HG03442 (cell line): ENCODE measurements at regions not wholly inside any gene's neighbourhood (a gene's known extent, or its start where the extent isn't known, plus 50 kb on each side); places are given as distances from the start of the nearest gene placed in this dataset.
"Not testable (repeated sequence)": the region's sequence is repeated elsewhere in the genome, so short reads cannot be mapped to it uniquely, and the experiment has no call there.

Experiments used
- ATAC-seq: cut with Tn5 transposase; IDR thresholded peaks from one replicate; pipeline ENCODE4 v1.9.1; 2021; ENCODE audit warnings: mild to moderate bottlenecking, moderate library complexity; ENCODE audit not compliant: unreplicated experiment

DNA sequence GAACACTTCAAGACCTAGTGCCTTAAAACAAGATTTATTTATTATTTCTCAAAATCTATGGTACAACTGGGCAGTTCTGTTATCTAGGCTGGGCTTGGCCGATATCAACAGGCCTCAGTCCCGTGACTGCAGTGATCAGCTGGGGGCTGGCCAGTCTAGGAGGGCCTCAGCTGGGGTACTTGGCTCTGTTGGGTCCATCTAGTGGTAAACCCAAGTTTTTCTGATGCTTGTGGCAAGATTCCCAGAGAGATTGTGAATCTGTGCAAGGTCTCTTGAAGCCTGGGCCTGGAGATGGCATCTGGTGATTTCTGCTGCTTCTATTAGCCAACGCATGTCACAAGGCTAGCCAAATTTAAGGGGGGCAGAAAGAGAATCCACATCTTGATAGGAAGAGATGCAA, 482.4 kb upstream of the SGO1 start:
- ATAC-seq, result no peak

GRCh38 chr3:20666091-20666490, 480.1 kb upstream of the SGO1 start:
- ATAC-seq, result no peak

DNA sequence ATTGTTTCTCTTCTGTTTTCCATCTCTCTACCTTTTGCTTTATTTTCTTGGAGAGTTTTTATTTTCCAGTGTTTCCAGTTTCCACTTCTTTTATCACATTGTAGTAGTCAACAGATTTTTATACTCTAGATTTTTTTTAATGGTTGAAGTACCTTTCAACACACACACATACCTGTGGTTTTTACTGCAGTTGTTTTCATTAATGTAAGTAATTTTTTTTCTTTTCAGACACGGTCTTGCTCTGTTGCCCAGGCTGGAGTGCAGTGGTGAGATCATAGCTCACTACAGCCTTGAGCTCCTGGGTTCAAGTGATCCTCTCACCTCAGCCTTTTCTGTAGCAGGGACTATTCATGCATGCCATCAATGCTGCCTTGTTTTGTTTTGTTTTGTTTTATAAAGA, 472.5 kb upstream of the SGO1 start:
- ATAC-seq, result no peak

- ATAC-seq, result no peak
Observed at GRCh38 chr3:20657560-20657959, 471.6 kb upstream of the SGO1 start.

DNA sequence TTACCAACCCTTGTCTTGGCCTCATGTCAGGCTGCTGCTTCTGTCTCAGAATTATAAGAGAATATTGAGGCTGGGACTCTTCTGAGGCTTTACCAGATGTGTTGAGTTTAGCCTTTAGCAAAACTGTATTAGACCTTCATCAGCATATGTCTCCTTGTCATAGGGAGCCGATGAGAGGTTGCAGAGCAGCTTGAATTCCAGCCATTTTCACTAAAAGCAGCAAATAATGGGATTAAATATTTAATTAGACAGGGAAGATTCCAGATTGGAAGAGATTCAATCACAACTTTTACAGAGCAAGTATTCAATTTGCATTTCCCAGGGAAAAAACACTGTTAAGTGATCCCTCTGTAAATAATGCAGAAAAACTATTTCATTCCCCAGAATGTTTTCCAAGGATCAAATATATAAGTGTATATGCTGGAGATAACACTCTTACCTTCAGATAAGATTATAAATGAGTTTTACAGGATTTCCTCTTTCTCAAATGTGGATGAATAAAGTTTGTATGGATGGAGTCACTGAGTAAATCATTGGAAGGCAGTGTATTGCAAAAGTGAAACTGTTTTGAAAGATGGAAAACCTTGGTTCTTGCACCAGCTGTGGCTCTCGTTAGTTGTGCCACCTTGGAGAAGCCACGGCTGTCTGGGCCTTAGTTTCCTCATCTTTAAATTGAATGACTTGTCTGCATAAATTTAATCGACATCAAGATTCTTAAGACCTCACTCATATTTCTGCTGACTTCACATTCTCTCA, 466.4 kb upstream of the SGO1 start:
- ATAC-seq, result no peak

DNA sequence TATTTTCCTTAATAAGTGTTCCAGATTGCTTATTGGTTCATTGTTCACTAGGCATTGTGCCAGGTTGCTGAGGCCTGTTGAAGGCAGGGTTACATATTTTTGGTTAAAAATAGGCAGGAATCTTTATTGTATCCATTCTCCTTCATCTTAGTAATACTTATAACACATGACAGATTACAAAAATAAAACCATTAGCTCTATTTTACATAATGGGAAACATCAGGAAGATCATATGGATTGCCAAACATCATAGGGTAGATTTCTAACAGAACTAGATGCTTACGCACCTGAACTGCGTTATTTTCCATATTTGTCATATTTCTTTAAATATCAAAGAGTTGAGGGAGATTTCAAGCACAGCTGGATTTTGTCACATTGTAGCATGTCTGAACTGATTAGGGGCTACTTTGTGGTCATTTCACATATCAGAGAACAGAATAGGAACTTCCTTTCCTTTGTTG, 462.9 kb upstream of the SGO1 start:
- no peak for ATAC-seq

GRCh38 chr3:20648294-20648693, 462.3 kb upstream of the SGO1 start:
- ATAC-seq, result no peak

DNA sequence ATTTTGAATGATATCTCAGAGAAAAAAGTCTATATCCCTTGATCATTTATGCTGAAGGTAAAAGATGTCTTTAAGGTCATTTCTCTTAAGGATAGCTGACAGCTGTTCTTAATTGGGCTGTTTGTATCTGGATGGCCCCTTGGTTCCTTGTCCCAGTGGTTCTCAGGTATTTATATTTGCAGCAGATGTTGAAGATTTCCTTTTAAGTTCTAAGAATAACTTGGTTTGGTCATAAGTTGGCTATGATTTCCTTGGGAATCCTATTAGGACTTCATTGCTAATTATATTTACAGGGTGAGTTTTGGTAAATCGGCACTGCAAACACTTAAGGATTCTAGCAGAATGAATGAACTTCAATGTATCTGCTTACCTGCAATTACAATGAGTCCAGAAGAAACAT, 460.4 kb upstream of the SGO1 start:
- no peak for ATAC-seq

DNA sequence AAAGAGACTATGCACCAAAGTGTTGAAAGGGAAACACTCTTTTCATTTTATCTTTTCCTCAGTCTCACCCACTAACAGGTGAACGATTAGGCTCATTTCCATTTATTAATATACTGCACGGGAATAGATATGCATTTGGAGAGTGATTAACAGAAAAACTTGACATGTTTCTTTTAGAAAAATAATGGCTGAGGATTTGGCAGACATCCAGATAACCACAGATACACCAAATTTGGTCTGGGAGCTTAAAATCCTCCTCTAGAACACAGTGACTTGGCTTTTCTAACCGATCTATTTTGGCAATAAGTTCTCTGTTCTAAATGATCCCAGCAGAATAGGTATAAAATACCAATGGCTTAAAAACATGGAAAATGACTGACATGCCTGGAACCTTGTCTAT, 459.3 kb upstream of the SGO1 start:
- ATAC-seq, result no peak

DNA sequence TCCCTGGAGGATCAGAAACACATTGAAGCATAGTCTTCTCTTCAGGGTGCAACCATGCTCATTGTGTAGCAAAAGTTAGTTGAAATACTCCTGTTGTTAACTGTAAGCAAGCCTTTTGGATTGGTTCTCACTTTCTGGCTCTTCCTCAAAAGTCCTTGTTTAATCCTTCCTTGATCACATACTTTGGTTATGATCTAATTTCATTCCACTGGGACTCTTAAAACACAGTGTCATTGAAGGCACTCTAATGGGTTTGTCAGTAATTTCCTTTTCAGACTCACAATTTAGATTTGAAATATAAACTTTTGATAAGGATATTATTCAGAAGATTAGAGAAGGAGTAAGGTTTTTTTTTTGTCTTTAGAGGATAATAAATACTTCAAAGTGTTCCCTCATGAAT, 451.7 kb upstream of the SGO1 start:
- no peak for ATAC-seq

GRCh38 chr3:20622304-20622703, 436.3 kb upstream of the SGO1 start:
- ATAC-seq, result no peak

DNA sequence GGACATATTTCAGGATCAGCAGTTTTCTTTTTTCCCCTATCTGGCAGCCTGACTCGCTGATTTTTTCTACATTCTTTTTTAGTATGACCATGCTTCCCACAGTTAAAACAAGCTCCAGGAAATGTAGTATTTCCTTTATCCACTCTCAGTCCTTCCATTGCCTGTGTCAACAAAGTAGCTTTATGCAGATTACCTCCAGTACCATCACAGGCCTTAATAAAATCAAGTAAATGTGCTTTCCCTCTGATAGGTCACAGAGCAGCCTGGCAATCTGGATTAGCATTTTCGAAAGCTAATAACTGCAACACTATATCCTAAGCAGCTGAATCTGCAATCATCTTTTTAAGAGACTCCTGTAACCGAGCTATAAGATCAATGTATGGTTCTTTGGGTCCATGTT, 432.6 kb upstream of the SGO1 start:
- not testable (repeated sequence) for ATAC-seq

DNA sequence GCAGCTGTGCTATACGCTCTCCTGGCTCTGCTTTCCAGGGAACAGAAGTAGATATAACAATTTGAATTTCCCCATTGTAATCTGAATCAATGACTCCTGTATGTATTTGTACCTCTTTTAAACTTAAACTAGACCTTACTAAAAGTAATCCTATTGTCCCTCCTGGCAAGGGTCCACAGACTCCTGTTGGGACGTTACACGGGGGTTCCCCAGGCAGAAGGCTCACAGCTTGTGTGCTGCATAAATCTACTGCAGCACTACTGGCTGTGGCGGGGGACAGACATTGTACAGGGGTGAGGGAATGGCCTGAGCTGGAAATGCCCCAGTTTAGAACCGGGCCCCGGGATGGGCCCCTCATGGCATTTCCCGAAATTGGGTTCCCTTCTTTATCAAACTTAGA, 432.2 kb upstream of the SGO1 start:
- not testable (repeated sequence) for ATAC-seq

- not testable (repeated sequence) for ATAC-seq
Observed at GRCh38 chr3:20615982-20616381, 430.0 kb upstream of the SGO1 start.

GRCh38 chr3:20608054-20608738, 422.2 kb upstream of the SGO1 start:
- no peak for ATAC-seq

- ATAC-seq, result no peak
Observed at GRCh38 chr3:20604659-20605058, 418.7 kb upstream of the SGO1 start.

DNA sequence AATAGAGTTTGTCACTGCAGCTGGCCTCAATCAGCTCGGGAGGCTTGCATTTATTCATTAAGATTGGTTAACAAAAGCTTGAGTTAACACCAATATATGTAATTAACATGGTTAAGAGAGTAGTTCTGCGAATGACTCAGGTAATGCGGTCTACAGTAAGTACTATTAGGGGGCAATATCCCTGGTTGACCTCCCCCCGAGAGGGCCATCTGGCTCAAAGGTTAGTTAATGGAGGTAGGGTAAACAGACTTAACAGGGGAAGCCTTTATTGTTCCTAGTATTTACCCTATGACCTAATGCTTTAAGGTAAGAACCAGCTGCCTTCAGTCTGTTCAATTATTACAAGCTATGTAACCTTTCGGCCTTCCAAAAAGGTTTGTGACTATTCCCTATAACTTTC, 403.3 kb upstream of the SGO1 start:
- no peak for ATAC-seq

DNA sequence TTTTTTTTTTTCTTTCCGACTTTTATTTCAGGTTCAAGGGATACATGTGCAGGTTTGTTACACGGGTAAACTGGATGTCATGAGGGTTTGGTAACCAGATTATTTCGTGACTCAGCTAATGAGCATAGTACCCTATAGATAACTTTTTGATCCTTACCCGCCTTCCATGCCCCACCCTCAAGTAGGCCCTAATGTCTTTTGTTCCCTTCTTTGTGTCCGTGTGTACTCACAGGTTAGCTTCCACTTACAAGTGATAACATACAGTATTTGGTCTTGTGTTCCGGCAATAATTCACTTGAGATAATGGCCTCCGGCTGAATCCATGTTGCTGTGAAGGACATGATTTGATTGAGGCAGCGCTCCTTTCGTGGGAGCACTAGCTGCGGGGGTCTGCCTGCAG, 402.8 kb upstream of the SGO1 start:
- ATAC-seq, result no peak

- no peak for ATAC-seq
Observed at GRCh38 chr3:20583648-20584047, 397.6 kb upstream of the SGO1 start.

DNA sequence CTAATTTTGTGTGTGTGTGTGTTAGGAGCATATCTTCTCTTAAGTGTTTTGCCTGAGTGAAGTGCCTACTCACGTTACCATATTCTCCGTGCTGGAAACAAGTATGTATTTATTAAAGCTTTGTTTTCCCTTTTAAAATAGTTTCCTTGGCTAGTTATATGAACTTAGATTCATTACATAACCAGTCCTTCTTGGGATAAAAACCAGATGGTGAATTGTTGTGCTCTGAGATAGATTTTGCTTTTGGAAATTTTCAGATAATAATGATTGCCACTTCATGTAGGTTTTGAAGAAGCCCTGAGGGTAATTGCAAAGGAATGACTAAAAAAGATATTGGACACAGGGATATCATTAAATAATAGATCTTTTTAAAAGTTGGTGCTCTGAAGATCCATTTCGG, 390.2 kb upstream of the SGO1 start:
- ATAC-seq, result no peak

DNA sequence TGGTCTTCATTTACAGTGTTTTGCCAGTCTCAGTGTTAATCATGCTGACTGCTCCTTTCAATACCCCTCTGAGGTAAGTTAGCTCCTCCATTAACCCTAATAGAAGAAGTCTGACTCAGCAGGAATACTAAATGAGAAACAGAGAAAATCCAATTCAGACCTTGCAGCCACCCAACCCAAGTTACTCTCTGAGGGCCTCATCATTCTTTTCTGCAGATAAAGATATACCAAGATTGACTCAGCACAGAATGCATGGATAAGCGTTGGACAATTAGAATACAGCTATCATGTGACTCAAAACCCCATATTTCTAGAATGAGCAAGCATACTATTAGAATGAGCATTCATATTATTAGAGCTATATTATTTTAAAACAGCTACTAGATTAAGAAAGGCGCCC, 389.1 kb upstream of the SGO1 start:
- no peak for ATAC-seq

DNA sequence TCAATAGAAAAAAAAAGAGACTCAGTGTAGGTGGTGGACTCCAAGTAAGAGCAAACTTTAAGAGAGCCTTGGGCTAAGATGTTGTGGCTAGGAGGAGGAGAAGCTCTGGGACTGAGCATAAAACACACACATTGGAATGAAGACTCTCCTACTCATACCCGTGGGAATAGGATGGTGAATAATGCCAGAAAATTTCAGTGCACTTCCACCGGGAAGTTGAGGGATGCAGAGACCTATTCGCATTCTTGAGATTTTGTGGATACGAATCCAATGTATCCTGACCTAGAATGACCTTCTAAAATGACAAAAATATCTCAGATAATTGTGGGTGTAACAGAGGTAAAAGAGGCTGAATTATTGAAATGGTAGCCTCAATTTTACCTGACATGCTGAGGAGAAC, 388.7 kb upstream of the SGO1 start:
- no peak for ATAC-seq

- no peak for ATAC-seq
Observed at GRCh38 chr3:20573175-20573574, 387.2 kb upstream of the SGO1 start.
